Activated naive CD4-positive, alpha-beta T cell treated with anti-CD3 and anti-CD28 coated beads, Interleukin-2, amount 50 U/mL, for 24 hours (primary cell): ENCODE measurements at regions not wholly inside any gene's neighbourhood (a gene's known extent, or its start where the extent isn't known, plus 50 kb on each side); places are given as distances from the start of the nearest gene placed in this dataset.
"Not testable (repeated sequence)": the region's sequence is repeated elsewhere in the genome, so short reads cannot be mapped to it uniquely, and the experiment has no call there.

Source experiments
- H3K27ac Mint-ChIP-seq: one replicate; pipeline ENCODE4 v1.8.0; 2021; ENCODE audit warnings: mild to moderate bottlenecking, mixed read lengths
- H3K27me3 Mint-ChIP-seq: one replicate; pipeline ENCODE4 v1.8.0; 2021; ENCODE audit warnings: mixed read lengths
- H3K36me3 Mint-ChIP-seq: one replicate; pipeline ENCODE4 v1.8.0; 2021; ENCODE audit warnings: mixed read lengths
- H3K4me1 Mint-ChIP-seq: one replicate; pipeline ENCODE4 v1.8.0; 2021; ENCODE audit warnings: mixed read lengths
- H3K4me3 Mint-ChIP-seq: one replicate; pipeline ENCODE4 v1.8.0; 2021; ENCODE audit warnings: mild to moderate bottlenecking, mixed read lengths
- H3K9me3 Mint-ChIP-seq: one replicate; pipeline ENCODE4 v1.8.0; 2021; ENCODE audit warnings: mixed read lengths

DNA sequence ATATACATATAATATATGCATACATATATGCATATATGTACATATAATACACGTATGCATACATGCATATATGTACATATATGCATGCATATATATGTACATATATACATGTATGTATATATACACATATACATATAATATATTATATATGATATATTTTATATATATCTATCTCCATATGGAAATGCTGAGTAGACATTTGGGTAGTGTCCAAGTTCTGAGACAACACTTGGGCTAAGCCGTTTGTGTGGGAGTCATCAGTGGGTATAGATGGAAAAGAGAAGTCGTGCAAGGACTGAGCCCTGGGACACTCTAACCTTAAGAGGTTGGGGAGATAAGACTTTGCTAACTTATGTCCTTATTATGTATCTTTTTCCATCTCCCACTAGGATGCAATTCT lies 165.2 kb upstream of the PODXL start:
- Mint-ChIP-seq H3K4me1 (no peaks in the 10 kb centered on the region), H3K27me3 (peaks cover 8% of the 10 kb centered on the region), H3K9me3 (no peaks in the 10 kb centered on the region), H3K36me3 (no peaks in the 10 kb centered on the region), H3K4me3 (no peak overlapping the region), H3K27ac (no peak overlapping the region)

DNA sequence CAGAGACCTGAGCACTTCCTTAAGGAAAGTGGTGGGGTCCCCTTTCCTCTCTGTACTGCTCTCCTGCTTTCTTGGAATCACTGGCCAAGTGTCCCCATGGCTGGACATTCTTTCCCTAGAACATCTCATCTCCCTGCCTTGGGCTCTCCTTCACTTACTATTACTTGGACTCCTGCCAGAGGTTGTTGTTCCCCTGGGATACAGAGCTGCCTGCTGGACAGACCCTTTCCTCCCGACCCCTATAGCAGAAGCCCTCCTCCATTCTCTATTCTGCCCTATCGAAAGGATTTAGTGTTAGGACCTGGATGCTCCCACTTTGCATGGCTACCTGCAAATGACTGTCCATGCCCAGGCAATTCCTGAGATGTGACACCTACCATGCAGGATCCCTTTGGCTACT lies 164.3 kb upstream of the PODXL start:
- no peak overlapping the region for H3K27ac Mint-ChIP-seq
- no peaks in the 10 kb centered on the region for H3K4me1 Mint-ChIP-seq
- H3K9me3 Mint-ChIP-seq, result no peaks in the 10 kb centered on the region
- H3K4me3 Mint-ChIP-seq, result no peak overlapping the region
- H3K36me3 Mint-ChIP-seq, result no peaks in the 10 kb centered on the region
- peaks cover 8% of the 10 kb centered on the region for H3K27me3 Mint-ChIP-seq

DNA sequence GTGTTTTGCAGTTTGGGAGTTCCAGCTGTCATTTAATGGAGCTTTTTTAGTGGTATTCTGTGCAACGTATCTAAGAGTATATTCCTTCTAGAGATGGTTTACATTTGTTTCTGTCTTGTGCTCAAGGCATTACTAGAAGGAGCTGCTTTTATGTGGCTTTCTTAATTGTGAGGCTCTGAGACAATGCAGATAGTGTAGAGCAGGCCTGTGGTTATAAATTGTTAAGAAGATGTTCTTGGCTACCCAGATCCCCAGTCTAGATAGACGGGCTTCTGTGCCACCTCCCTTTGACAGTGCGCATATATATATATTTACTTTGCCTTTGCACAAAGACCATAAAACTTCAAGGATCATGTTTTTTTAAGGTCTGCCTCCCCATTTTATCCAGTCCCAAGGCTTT lies 160.8 kb upstream of the PODXL start:
- Mint-ChIP-seq H3K27me3 (peaks cover 5% of the 10 kb centered on the region), H3K4me3 (no peak overlapping the region), H3K9me3 (no peaks in the 10 kb centered on the region), H3K36me3 (no peaks in the 10 kb centered on the region), H3K4me1 (no peaks in the 10 kb centered on the region), H3K27ac (no peak overlapping the region)

DNA sequence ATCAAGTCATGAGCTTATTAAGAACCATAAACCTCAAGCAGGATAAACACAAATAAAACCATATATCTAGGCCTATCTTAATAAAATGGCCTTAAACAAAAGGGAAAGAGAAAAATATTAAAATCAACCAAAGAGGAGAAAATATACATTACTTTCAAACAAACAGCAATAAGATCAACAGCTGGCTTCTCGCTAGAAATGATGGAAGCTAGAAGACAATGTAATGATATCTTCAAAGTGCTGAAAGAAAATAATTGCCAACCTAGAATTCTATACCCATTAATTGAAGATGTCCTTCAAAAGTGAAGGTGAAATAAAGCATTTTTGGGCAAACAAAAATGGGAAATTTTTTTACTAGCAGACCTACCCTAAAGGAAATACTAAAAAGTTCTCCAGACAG lies 142.9 kb upstream of the PODXL start:
- peaks cover 5% of the 10 kb centered on the region for H3K27me3 Mint-ChIP-seq
- no peak overlapping the region for H3K4me3 Mint-ChIP-seq
- H3K27ac Mint-ChIP-seq, result no peak overlapping the region
- no peaks in the 10 kb centered on the region for H3K9me3 Mint-ChIP-seq
- H3K36me3 Mint-ChIP-seq, result no peaks in the 10 kb centered on the region
- H3K4me1 Mint-ChIP-seq, result no peaks in the 10 kb centered on the region

DNA sequence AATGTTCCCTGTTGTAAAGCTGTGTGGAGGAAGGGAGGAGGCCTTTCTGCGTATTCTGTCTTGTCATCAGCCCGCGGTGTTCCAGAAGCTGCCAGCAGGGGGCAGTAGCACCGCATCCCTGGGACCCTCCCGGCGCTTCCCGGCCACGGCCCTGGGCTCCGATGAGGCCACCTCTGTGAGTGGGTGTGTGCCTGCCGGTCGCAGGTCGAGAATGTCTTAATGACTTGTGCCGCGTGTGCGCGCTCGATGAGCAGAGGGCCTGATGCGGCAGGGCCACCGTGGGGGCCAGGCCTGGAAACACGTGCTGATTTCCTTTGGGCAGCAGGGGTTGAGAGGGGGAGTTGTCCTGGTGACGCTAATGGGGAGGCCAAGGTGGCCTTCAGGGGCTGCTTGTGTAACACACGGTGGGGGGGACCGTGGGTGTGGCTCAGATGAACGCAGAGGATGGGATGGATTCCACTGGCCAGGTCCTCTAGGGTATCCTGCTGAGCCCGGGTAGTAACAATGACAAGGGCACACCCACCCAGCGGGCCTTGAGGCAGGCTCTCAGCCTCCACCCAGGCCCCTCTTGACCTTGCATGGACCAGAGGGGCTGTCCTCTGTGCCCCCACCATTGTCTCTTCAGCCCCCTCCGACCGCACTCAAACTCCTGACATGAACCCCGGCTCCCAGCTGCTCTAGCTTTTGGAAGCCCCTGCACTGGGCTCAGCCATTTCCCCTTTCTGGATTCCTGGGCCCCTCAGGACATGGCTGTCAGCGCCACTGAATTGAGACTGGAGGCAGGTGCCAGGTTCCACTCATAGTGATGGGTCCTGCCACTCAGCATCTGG lies 135.9 kb upstream of the PODXL start:
- no peak overlapping the region for H3K27ac Mint-ChIP-seq
- no peaks in the 10 kb centered on the region for H3K36me3 Mint-ChIP-seq
- H3K9me3 Mint-ChIP-seq, result no peaks in the 10 kb centered on the region
- H3K4me3 Mint-ChIP-seq, result no peak overlapping the region
- H3K27me3 Mint-ChIP-seq, result peaks cover 24% of the 10 kb centered on the region
- no peaks in the 10 kb centered on the region for H3K4me1 Mint-ChIP-seq

DNA sequence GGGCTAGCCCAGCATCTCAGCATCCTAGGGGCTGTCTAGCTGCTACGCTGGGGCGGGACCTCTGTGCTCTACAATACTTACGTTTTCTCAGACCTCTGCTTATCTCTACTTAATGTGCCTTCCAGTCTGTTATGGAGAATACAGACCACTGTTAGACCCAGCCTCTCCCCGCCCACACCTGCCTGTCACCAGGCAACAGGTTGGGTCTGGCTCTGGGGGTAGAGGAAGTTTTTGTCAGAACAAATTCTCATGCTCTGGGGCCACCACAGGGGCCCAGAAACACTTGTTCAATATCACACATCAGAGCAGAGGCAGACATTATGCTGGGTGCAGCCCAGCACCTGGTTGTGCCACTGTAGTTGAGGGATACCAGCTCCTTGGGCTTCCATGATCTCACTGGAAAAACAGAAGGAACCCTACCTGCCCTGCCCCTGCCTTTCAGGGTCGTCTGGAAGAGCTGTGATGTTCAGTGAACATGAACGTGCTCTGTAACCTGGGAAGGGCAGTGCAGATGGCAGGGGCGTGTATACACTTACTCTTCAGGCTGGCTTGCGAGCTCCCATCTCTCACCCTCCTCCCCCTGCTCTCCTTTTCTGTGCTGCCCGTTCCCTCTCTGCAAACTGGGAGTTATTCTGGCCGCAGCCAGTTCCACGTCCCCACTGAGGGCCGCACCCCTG lies 135.2 kb upstream of the PODXL start:
- H3K9me3 Mint-ChIP-seq, result no peaks in the 10 kb centered on the region
- H3K27me3 Mint-ChIP-seq, result peaks cover 24% of the 10 kb centered on the region
- no peaks in the 10 kb centered on the region for H3K4me1 Mint-ChIP-seq
- no peak overlapping the region for H3K4me3 Mint-ChIP-seq
- H3K36me3 Mint-ChIP-seq, result no peaks in the 10 kb centered on the region
- H3K27ac Mint-ChIP-seq, result no peak overlapping the region

DNA sequence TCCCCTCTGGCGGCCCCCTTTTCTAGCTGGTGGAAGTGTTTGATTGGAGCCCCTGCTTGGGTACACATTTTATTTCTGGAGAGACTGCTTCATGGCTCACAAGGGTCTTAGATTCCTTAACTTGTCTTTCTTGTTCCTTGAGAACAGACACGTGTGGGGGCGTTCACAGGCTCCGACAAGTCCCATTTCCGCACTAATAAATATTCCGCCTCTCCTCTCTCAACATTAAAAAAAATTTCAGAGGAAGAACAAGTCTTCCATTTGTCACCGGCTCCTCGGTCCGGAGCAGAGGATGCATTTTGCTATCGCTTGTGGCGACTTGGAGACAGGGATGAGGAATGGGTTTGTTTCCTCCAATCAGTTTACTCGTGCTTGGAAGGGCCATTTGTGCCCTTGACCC lies 134.0 kb upstream of the PODXL start:
- peaks cover 24% of the 10 kb centered on the region for H3K27me3 Mint-ChIP-seq
- no peak overlapping the region for H3K27ac Mint-ChIP-seq
- no peaks in the 10 kb centered on the region for H3K4me1 Mint-ChIP-seq
- no peak overlapping the region for H3K4me3 Mint-ChIP-seq
- no peaks in the 10 kb centered on the region for H3K9me3 Mint-ChIP-seq
- H3K36me3 Mint-ChIP-seq, result no peaks in the 10 kb centered on the region

DNA sequence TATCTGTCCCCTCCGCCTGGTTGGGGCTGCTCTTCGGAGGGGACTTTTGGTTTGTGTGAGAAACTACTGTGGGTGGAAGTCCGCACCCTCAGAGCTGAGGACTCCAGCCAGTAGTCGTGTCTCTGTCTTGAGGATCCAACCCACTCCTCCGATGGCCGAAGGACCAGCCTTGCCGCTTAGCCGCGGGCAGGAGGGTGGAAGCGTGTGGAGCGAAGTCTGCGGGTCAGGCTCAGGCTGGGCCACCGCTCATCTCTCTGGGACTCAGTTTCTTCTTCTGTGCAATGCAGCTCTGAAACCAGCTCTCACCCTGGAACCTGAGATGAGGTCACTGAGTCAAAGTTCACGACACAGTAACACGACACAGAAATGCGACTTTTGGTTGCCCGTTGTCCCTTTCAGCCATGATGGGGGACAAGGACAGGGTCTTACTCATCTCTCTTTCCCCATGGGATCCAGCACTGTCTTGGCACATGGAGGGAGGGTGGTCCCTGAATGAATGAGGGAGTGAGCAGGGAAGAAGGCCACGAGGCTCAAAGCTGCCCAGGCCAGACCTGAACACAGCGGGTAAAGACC lies 133.3 kb upstream of the PODXL start:
- Mint-ChIP-seq H3K27me3 (peaks cover 25% of the 10 kb centered on the region), H3K4me1 (no peaks in the 10 kb centered on the region), H3K4me3 (no peak overlapping the region), H3K36me3 (no peaks in the 10 kb centered on the region), H3K9me3 (no peaks in the 10 kb centered on the region), H3K27ac (no peak overlapping the region)

DNA sequence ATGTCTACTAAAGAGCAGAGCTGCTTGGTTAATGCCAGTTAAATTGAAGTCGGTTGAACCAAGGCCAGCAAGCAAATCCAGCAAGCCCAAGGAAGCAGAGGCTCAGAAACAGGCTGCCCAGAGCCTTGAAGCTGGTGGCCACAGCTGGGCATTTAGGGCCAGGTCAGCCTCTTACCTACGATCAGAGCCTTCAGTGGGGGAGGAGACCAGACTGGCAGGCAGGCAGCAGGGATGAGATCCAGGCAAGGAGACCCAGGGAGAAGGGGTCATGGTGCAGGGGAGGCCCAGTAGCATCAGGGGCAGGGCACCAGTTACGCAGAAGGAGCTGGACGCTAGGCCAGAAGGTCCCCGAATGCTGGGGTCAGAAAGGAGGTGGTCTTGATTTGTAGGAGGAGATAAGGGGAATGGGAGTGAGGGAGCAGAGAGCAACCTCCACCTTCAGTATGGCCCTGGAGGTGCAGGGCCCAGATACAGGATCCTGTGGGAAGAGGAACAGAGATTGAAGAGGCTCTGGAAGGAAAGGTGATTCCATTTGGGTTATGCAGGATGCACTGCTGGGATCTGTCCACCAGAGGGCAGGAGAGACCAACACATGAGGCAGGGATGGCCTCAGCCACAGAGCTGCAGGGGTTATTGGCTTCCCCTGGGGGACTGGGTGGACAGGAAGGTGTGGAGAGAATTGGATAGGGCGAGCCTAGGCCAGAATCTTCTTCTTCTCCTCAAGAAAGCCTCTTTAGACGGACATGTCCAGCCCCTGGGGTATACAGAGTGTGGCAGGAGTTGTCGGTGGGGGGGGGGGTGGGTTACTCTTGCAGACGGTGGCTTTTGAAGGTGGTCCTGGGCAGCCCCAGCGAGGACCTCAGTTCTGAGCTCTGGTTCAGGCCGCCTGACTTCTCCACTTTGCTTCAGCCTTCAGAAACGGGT lies 132.6 kb upstream of the PODXL start:
- no peaks in the 10 kb centered on the region for H3K4me1 Mint-ChIP-seq
- no peaks in the 10 kb centered on the region for H3K9me3 Mint-ChIP-seq
- no peak overlapping the region for H3K4me3 Mint-ChIP-seq
- H3K36me3 Mint-ChIP-seq, result no peaks in the 10 kb centered on the region
- H3K27ac Mint-ChIP-seq, result no peak overlapping the region
- peaks cover 25% of the 10 kb centered on the region for H3K27me3 Mint-ChIP-seq

DNA sequence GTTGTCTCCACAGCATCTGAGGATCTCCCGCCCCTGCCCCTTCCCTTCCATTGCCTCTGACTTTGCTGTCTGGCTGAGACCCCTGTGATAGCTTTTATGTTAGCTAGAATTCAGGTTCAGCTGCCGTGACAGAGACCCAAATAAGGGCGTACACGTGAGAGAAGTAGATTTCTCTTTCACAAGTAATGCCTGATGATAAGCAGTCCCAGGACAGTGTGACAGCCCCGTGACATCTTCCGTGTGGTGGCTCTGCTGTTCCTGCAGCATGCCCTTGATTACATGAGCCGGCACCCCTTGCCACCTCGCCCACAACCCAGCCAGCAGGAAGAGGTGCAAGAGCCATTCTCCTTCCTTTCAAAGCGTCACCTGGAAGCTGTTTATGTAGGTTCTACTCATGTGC lies 130.9 kb upstream of the PODXL start:
- Mint-ChIP-seq H3K36me3 (no peaks in the 10 kb centered on the region), H3K4me3 (no peak overlapping the region), H3K27me3 (peaks cover 22% of the 10 kb centered on the region), H3K9me3 (no peaks in the 10 kb centered on the region), H3K27ac (no peak overlapping the region), H3K4me1 (no peaks in the 10 kb centered on the region)

DNA sequence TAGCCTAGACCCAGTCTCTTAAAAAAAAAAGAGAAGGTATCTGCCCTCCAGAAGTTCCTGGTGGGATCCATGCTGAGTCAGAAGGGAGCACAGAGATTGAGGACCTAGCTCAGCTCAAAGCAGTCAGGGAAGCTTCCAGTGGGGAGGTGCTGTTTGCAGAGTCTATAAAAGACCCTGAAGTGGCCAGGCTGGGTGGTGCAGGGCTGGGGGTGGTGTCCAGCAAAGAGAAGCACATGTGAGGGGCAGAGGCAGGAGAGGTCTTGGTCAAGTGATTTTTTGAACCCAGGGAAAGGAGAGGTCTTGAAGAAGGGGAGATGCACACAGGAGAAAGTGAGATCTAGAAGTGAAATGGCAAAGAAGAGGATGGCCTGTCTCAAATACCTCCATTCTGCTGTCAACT lies 130.4 kb upstream of the PODXL start:
- no peak overlapping the region for H3K4me3 Mint-ChIP-seq
- H3K9me3 Mint-ChIP-seq, result peaks cover 3% of the 10 kb centered on the region
- no peaks in the 10 kb centered on the region for H3K4me1 Mint-ChIP-seq
- no peak overlapping the region for H3K27ac Mint-ChIP-seq
- peaks cover 23% of the 10 kb centered on the region for H3K27me3 Mint-ChIP-seq
- H3K36me3 Mint-ChIP-seq, result no peaks in the 10 kb centered on the region

DNA sequence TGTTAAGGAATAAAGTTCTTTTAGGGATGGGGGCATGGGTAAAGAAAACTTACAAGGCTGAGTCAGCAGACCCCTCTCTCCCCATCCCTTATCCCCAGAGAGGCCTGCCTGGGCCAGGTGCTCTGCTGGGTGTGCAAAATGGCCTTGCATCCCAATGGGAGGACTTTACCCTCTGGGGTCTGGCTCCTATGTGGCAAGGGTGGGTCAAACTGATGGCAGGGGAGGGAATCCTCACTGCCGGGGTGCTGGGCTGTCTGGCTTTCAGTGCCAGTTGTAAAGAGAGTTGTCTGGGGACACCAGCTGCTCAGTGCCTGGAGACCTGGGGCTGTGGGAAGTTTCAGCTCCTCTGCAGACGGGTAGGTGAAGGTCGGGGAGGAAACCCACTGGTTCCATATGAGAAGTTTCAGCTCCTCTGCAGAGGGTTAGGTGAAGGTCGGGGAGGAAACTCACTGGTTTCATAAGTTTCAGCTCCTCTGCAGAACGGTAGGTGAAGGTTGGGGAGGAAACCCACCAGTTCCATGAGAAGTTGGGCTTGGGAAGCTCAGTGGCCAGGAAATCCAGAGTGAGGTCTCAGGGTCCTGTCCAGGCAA lies 127.2 kb upstream of the PODXL start:
- no peaks in the 10 kb centered on the region for H3K4me1 Mint-ChIP-seq
- no peak overlapping the region for H3K4me3 Mint-ChIP-seq
- H3K36me3 Mint-ChIP-seq, result peaks cover 2% of the 10 kb centered on the region
- H3K9me3 Mint-ChIP-seq, result peaks cover 12% of the 10 kb centered on the region
- H3K27me3 Mint-ChIP-seq, result peaks cover 11% of the 10 kb centered on the region
- H3K27ac Mint-ChIP-seq, result no peak overlapping the region

DNA sequence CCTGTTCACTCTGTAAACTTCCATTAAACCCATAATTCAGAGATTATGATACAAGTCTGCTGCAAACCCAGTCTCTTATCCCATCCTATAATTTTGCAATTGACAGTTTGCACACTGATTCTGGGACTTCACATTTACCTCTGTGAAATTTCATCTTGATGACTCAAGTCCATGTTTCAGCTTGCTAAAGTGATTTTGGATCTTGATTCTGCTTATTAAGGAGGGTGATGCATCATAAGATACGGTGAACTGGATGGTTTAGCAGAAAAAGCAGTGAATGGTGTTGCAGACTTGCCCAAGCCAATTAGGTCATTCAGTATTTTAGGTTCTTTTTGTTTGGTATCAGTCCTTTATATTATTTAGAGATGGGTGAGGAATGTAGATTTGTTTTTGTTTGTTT lies 125.5 kb upstream of the PODXL start:
- no peak overlapping the region for H3K27ac Mint-ChIP-seq
- no peaks in the 10 kb centered on the region for H3K4me1 Mint-ChIP-seq
- H3K4me3 Mint-ChIP-seq, result no peak overlapping the region
- peaks cover 2% of the 10 kb centered on the region for H3K36me3 Mint-ChIP-seq
- peaks cover 20% of the 10 kb centered on the region for H3K27me3 Mint-ChIP-seq
- peaks cover 12% of the 10 kb centered on the region for H3K9me3 Mint-ChIP-seq

DNA sequence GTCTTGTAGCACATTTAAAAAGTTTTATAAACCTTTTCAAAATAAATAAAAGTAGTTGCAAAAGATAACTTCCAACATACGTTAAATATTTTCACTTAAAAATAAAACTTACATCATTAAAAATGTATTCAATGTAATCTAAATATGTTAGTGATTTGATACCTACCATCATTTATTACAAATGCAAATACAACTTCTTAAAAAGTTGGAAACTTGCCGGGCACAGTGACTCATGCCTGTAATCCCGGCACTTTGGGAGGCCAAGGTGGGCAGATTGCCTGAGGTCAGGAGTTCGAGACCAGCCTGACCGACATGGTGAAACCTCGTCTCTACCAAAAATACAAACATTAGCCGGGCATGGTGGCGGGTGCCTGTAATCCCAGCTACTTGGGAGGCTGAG lies 122.6 kb upstream of the PODXL start:
- H3K36me3 Mint-ChIP-seq, H3K27ac Mint-ChIP-seq, H3K4me3 Mint-ChIP-seq, H3K4me1 Mint-ChIP-seq: not testable (repeated sequence)
- Mint-ChIP-seq H3K9me3 (peaks cover 12% of the 10 kb centered on the region), H3K27me3 (peaks cover 21% of the 10 kb centered on the region)

DNA sequence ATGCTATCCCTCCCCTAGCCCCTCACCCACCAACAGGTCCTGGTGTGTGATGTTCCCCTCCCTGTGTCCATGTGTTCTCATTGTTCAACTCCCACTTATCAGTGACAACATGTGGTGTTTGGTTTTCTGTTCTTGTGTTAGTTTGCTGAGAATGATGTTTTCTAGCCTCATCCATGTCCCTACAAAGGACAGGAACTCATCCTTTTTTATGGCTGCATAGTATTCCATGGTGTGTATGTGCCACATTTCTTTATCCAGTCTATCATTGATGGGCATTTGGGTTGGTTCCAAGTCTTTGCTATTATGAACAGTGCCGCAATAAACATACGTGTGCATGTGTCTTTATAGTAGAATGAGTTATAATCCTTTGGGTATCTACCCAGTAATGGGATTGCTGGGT lies 120.4 kb upstream of the PODXL start:
- not testable (repeated sequence) for H3K4me3 Mint-ChIP-seq, H3K27ac Mint-ChIP-seq, H3K4me1 Mint-ChIP-seq, H3K36me3 Mint-ChIP-seq, H3K9me3 Mint-ChIP-seq
- peaks cover 16% of the 10 kb centered on the region for H3K27me3 Mint-ChIP-seq
